ENCODE measurements at regions not wholly inside any gene's neighbourhood (a gene's known extent, or its start where the extent isn't known, plus 50 kb on each side); places are given as distances from the start of the nearest gene placed in this dataset.
"Not testable (repeated sequence)": the region's sequence is repeated elsewhere in the genome, so short reads cannot be mapped to it uniquely, and the experiment has no call there.

DNA sequence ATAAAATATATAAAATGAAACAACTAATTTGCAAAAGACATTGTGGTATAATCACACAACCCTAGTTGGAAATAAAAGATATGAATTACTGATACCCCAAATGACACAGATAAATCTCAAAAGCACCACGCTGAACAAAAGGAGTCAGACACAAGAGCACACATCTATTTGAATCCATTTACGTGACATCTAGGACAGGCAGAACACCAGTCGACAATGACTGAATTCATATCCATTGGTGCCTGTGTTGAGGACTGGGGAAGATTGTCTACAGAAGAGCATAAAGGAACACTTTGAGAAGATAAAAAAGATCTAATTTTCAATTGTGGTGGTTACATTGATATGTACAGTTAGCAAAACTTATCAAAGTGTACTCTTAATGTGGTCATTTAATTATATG lies 874.1 kb downstream of the LTN1 start:
- Histone ChIP-seq H3K4me3 (no peak overlapping the region), H3K4me1 (ENCODE audit: insufficient read depth) (no peaks in the 10 kb centered on the region), H3K27ac (no peak overlapping the region), H3K36me3 (no peaks in the 10 kb centered on the region), H3K9me3 (no peaks in the 10 kb centered on the region), H3K27me3 (no peaks in the 10 kb centered on the region)
- no peak for DNase-seq
- intact Hi-C loops (cut with DNase I) = no loop called here
- 93 to 97% (median 96%) methylated on average over 3 of the region's 3 CpGs for WGBS, 3 donors
- TF ChIP-seq POLR2A (IDR thresholded peaks at IDR 0.05) = no peak
- TF ChIP-seq, protein P1, sequence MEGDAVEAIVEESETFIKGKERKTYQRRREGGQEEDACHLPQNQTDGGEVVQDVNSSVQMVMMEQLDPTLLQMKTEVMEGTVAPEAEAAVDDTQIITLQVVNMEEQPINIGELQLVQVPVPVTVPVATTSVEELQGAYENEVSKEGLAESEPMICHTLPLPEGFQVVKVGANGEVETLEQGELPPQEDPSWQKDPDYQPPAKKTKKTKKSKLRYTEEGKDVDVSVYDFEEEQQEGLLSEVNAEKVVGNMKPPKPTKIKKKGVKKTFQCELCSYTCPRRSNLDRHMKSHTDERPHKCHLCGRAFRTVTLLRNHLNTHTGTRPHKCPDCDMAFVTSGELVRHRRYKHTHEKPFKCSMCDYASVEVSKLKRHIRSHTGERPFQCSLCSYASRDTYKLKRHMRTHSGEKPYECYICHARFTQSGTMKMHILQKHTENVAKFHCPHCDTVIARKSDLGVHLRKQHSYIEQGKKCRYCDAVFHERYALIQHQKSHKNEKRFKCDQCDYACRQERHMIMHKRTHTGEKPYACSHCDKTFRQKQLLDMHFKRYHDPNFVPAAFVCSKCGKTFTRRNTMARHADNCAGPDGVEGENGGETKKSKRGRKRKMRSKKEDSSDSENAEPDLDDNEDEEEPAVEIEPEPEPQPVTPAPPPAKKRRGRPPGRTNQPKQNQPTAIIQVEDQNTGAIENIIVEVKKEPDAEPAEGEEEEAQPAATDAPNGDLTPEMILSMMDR (IDR thresholded peaks at IDR 0.05) = no peak
- TF ChIP-seq EP300 (IDR thresholded peaks at IDR 0.05) = no peak

DNA sequence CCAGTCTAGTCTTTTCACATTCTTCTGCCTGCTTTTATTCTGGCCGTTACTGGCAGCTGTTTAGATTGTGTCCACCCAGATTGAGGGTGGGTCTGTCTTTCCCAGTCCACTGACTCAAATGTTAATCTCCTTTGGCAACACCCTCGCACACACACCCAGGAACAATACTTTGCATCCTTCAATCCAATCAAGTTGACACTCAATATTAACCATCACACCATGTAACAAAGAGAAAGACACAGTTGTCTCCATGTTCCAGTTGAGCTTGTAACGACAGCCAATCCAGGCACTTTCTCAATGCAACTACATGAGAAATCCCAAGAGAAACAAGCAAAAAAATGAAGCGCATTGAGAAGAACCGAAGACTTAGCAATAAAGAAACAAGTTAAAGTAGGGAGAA lies 877.7 kb downstream of the LTN1 start:
- H3K27ac ChIP-seq; H3K27me3 ChIP-seq; H3K4me3 ChIP-seq; DNase-seq; H3K9me3 ChIP-seq; H3K4me1 ChIP-seq (ENCODE audit: insufficient read depth); intact Hi-C loops (cut with DNase I); H3K36me3 ChIP-seq: not testable (repeated sequence)
- whole genome bisulfite sequencing, 3 donors = 78 to 97% (median 95%) methylated on average over 5 of the region's 5 CpGs

DNA sequence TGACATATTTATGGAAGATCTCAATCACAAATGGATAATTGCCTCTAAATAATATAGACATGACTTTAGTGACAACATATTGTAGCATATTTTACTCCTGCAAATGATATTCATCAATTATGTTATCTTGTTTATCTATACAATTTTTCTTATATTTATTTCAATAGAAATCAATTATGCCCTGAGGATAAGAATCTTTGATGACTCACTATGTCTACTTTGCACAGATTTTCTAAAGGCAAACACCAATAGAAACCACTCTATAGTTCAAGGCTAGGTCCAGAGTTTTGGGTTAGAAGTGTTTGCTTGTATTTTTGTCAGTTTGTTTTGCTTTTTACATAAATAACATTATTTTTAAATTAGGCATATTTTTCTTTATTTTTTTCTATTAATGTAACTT lies 879.0 kb downstream of the LTN1 start:
- Histone ChIP-seq H3K4me3 (no peak overlapping the region), H3K36me3 (no peaks in the 10 kb centered on the region), H3K27ac (no peak overlapping the region), H3K9me3 (no peaks in the 10 kb centered on the region), H3K27me3 (no peaks in the 10 kb centered on the region), H3K4me1 (ENCODE audit: insufficient read depth) (peaks cover 3% of the 10 kb centered on the region)
- TF ChIP-seq, protein P1 (IDR thresholded peaks at IDR 0.05) = no peak
- TF ChIP-seq EP300 (IDR thresholded peaks at IDR 0.05) = no peak
- TF ChIP-seq POLR2A (IDR thresholded peaks at IDR 0.05) = no peak
- intact Hi-C loops (cut with DNase I) = no loop called here
- no peak for DNase-seq

DNA sequence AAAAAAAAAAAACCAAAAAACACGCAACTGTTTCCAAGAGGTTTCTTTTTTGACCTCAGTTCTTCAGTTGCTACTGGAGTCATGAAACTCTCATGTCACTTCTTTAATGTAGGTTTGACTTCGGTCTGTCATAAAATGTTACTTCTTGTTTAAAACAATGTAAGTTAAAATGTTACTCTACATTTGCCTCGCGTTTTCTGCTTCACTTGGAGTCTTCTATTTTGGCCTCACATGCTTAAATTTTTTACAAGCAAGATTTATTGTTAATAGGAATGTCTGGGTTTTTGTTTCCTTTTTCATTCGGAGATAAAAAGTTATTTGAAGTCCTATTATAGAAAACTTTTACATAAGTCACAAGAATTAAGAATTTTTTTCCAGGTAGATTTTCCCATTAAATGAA lies 880.2 kb downstream of the LTN1 start:
- H3K4me1 ChIP-seq (ENCODE audit: insufficient read depth) = peaks cover 3% of the 10 kb centered on the region
- H3K36me3 ChIP-seq = no peaks in the 10 kb centered on the region
- no peaks in the 10 kb centered on the region for H3K27me3 ChIP-seq
- intact Hi-C loops (cut with DNase I) = no loop called here
- TF ChIP-seq, protein P1 (IDR thresholded peaks at IDR 0.05) = no peak
- TF ChIP-seq EP300 (IDR thresholded peaks at IDR 0.05) = no peak
- no peak for TF ChIP-seq POLR2A (IDR thresholded peaks at IDR 0.05)
- H3K9me3 ChIP-seq = no peaks in the 10 kb centered on the region
- no peak for DNase-seq
- no peak overlapping the region for H3K4me3 ChIP-seq
- 14 to 25% (median 21%) methylated on average over 5 of the region's 5 CpGs for WGBS, 3 donors
- H3K27ac ChIP-seq = peak overlapping the region in 1 of 2 donors; percentile 45

DNA sequence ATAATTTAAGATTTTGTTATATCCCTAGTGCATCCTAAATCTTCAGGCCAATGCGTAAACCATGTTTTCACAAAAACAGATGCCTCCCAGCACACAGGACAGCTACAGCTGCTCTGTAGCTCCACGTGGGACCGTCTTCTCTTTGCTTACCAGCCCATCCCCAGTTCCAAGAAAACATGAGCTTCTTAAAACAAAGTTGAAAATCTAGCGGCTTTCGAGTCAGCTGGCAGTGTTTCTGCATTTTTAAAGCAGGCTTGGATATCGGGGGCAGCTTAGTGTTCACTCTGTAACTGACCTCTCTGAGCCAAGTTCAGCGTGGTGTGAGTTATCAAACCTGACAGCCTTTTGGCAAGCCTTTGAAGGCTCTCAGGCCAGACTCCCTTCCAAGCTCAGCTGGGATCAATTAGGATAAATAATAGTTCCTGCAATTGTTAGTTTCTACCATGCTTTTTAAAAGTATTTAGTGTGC lies 881.5 kb downstream of the LTN1 start:
- TF ChIP-seq, protein P1 (IDR thresholded peaks at IDR 0.05) = no peak
- TF ChIP-seq EP300 (IDR thresholded peaks at IDR 0.05) (no peak), POLR2A (IDR thresholded peaks at IDR 0.05) (no peak)
- Histone ChIP-seq H3K36me3 (no peaks in the 10 kb centered on the region), H3K4me1 (ENCODE audit: insufficient read depth) (peaks cover 3% of the 10 kb centered on the region), H3K4me3 (no peak overlapping the region), H3K27ac (peak overlapping the region in 1 of 2 donors; percentile 45), H3K27me3 (no peaks in the 10 kb centered on the region), H3K9me3 (no peaks in the 10 kb centered on the region)
- peak; percentile 80 to 85 (median 82) for DNase-seq
- WGBS, 3 donors = 1 to 4% (median 2%) methylated on average over 7 of the region's 7 CpGs
- intact Hi-C loops (cut with DNase I) = no loop called here
